NT2/D1 (cell line): ENCODE measurements at regions not wholly inside any gene's neighbourhood (a gene's known extent, or its start where the extent isn't known, plus 50 kb on each side); places are given as distances from the start of the nearest gene placed in this dataset.
"Not testable (repeated sequence)": the region's sequence is repeated elsewhere in the genome, so short reads cannot be mapped to it uniquely, and the experiment has no call there.

Source experiments
- DNase-seq: peaks from one replicate; pipeline ENCODE4 v3.0.0-alpha.2; 2011; ENCODE audit warnings: low read depth, low spot score
- H3K27me3 ChIP-seq: 2 replicates; pipeline ENCODE4 v1.6.0; 2011; ENCODE audit warnings: mild to moderate bottlenecking; ENCODE audit not compliant: insufficient read length, insufficient read depth
- H3K36me3 ChIP-seq: 2 replicates; pipeline ENCODE4 v1.6.1; 2011; ENCODE audit warnings: mild to moderate bottlenecking, low read length, mixed read lengths; ENCODE audit not compliant: insufficient read depth, insufficient read length
- H3K4me1 ChIP-seq: 2 replicates; pipeline ENCODE4 v1.5.1; 2011; ENCODE audit not compliant: insufficient read depth, insufficient read length
- H3K4me3 ChIP-seq: 2 replicates; pipeline ENCODE4 v1.5.1; 2011; ENCODE audit warnings: low read depth; ENCODE audit not compliant: insufficient read length
- H3K9ac ChIP-seq: 2 replicates; pipeline ENCODE4 v1.6.0; 2011; ENCODE audit warnings: low read depth; ENCODE audit not compliant: insufficient read length
- H3K9me3 ChIP-seq: 2 replicates; pipeline ENCODE4 v1.5.1; 2011; ENCODE audit warnings: mild to moderate bottlenecking, low read length; ENCODE audit not compliant: insufficient read depth
- SUZ12 ChIP-seq: IDR thresholded peaks from 2 replicates; pipeline ENCODE4 v1.6.1; 2011; ENCODE audit not compliant: insufficient read length, insufficient read depth; ENCODE audit errors: extremely low read depth
- YY1 ChIP-seq: IDR thresholded peaks from 2 replicates; pipeline ENCODE4 v1.6.1; 2011; ENCODE audit not compliant: insufficient read length, insufficient read depth
- ZNF274 ChIP-seq: IDR thresholded peaks from 2 replicates; pipeline ENCODE4 v1.6.1; 2011; ENCODE audit warnings: mild to moderate bottlenecking, low read depth, low read length

DNA sequence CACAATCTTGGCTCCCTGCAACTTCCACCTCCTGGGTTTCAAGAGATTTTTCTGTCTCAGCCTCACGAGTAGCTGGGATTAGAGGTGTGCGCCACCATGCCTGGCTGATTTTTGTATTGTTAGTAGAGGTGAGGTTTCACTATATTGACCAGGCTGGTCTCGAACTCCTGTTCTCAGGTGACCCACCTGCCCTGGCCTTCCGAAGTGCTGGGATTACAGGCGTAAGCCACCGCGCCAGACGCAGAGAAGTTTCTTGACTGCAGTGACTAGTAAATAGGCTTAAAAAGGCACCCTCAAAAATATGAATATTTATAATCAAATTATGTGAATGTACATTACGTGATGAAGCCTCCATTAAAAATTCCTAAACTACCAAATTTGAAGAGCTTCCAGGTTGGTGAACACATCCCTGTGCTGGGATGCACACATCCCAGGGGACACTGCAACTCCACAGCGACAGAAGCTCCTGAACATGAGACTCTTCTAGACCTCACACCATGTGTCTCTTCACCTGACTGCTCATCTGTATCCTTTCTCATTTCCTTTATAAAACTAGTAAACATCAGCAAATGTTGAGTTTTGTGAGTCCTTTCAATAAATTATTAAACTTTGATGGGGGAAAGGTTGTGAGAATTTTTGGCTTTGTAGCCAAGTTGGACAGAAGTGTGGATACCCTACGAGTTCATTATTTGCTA is 203.3 kb upstream of the SPOPL start:
- H3K9ac ChIP-seq, result no peak overlapping the region
- no peaks in the 10 kb centered on the region for H3K9me3 ChIP-seq
- DNase-seq, result no peak
- no peaks in the 10 kb centered on the region for H3K36me3 ChIP-seq
- no peaks in the 10 kb centered on the region for H3K4me1 ChIP-seq
- TF ChIP-seq SUZ12, result no peak
- TF ChIP-seq YY1, result no peak
- TF ChIP-seq ZNF274, result no peak
- no peak overlapping the region for H3K4me3 ChIP-seq
- H3K27me3 ChIP-seq, result no peaks in the 10 kb centered on the region

DNA sequence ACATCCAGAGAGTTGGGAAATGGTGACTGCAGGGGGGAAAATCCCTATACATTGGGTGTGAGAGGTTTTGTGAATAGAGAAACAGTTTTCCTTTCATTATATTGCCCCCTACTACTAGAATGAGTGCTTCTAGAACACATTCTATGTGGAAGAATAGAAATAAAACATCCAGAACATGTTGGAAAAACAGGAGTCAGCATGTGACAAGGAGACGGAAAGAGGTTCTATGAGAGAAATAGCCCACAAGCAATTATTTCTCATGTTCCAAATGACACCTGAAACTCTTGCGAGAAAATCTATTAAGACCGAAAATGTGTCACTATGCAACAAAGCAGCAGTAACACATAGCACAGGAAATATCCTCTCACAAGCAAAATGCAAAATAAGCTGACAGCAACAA is 202.7 kb upstream of the SPOPL start:
- TF ChIP-seq YY1, result no peak
- no peak for TF ChIP-seq SUZ12
- TF ChIP-seq ZNF274, result no peak
- Histone ChIP-seq H3K9ac (no peak overlapping the region), H3K36me3 (no peaks in the 10 kb centered on the region), H3K4me3 (no peak overlapping the region), H3K4me1 (no peaks in the 10 kb centered on the region), H3K27me3 (no peaks in the 10 kb centered on the region), H3K9me3 (no peaks in the 10 kb centered on the region)
- DNase-seq, result no peak

DNA sequence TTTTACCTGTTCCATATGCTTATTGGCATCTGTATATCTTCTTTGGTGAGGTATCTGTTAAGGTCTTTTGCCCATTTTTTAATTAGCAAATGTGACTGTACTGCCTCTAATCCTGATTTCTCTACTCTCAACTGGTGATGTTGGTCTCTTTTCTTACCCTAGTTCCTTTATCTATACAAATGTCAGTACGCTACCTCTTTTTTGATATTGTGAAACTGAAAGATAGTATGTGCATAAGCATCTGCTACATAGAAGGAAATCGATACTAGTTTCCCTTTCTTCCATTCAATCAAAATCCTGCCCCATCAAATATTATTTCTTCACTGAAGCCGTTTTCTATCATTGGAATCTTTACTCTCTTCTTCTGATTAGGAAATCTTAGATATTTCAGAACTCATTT is 194.9 kb upstream of the SPOPL start:
- TF ChIP-seq YY1 (no peak), ZNF274 (no peak), SUZ12 (no peak)
- Histone ChIP-seq H3K36me3 (no peaks in the 10 kb centered on the region), H3K9me3 (no peaks in the 10 kb centered on the region), H3K27me3 (no peaks in the 10 kb centered on the region), H3K4me3 (no peak overlapping the region), H3K4me1 (no peaks in the 10 kb centered on the region), H3K9ac (no peak overlapping the region)
- no peak for DNase-seq

DNA sequence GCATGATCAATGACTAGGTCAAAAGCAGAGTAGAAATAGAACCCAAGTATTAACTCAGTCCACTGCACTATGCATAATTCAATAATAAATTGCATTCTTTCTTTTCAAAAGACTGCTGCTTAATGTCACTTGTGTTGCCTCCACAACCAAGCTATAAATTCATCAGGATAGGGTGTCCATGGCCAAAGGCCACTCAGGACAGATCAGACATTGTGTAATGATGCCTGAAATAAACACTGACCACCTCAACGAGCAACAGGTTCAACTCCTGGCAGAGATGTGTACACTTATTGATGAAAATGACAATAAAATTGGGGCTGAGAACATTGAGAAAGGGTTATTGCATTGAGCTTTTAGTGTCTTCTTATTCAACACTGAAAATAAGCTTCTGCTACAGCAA is 194.5 kb upstream of the SPOPL start:
- H3K36me3 ChIP-seq, result no peaks in the 10 kb centered on the region
- H3K27me3 ChIP-seq, result no peaks in the 10 kb centered on the region
- H3K9ac ChIP-seq, result no peak overlapping the region
- no peaks in the 10 kb centered on the region for H3K9me3 ChIP-seq
- DNase-seq, result no peak
- no peak overlapping the region for H3K4me3 ChIP-seq
- H3K4me1 ChIP-seq, result no peaks in the 10 kb centered on the region
- no peak for TF ChIP-seq ZNF274
- no peak for TF ChIP-seq SUZ12
- TF ChIP-seq YY1, result no peak

DNA sequence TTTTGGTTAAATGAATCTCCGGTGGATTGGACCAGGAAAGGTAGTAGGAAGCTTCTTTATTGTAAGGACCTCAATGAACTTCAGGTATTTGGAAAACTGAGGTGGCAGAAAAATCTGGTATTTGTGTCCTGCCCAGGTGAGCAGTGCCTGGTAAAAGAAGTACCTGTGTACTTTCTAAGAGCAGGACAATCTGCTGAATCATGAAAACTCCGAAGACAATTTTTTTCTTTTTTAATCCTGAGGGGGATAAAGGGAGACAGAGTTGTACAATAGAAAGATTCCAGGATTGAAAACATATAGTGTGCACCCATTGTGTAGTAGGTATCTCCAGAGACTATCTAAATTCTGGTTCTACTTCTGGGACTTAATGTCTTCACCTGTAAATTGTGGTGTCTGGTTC is 191.8 kb upstream of the SPOPL start:
- H3K4me3 ChIP-seq, result no peak overlapping the region
- TF ChIP-seq YY1, result no peak
- TF ChIP-seq SUZ12, result no peak
- no peak for TF ChIP-seq ZNF274
- H3K4me1 ChIP-seq, result no peaks in the 10 kb centered on the region
- DNase-seq, result no peak
- H3K9me3 ChIP-seq, result no peaks in the 10 kb centered on the region
- no peaks in the 10 kb centered on the region for H3K36me3 ChIP-seq
- H3K9ac ChIP-seq, result no peak overlapping the region
- H3K27me3 ChIP-seq, result no peaks in the 10 kb centered on the region

DNA sequence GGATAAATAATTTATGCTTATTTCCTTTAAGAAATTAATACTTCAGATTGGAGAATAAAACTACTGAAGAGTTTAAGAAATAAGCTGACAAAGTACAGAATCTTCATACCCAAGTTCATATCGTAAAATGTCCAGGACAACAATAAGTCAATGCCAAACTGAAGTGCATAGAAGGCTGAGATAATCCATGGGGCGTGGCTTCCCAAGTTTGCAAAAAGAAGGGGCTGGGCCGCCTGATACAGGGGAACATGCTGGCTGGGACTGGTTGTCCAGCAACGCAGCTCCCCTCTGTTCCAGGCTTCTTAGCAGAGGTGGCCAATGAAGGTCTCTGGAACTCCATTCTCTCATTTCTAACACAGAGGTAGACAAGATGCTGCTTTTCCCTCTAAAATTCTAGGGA is 189.5 kb upstream of the SPOPL start:
- DNase-seq, result no peak
- Histone ChIP-seq H3K9ac (no peak overlapping the region), H3K9me3 (peaks cover 7% of the 10 kb centered on the region; the same call in 1 of the 2 replicates), H3K4me3 (no peak overlapping the region), H3K36me3 (no peaks in the 10 kb centered on the region), H3K27me3 (no peaks in the 10 kb centered on the region), H3K4me1 (no peaks in the 10 kb centered on the region)
- no peak for TF ChIP-seq ZNF274
- TF ChIP-seq YY1, result no peak
- TF ChIP-seq SUZ12, result no peak

DNA sequence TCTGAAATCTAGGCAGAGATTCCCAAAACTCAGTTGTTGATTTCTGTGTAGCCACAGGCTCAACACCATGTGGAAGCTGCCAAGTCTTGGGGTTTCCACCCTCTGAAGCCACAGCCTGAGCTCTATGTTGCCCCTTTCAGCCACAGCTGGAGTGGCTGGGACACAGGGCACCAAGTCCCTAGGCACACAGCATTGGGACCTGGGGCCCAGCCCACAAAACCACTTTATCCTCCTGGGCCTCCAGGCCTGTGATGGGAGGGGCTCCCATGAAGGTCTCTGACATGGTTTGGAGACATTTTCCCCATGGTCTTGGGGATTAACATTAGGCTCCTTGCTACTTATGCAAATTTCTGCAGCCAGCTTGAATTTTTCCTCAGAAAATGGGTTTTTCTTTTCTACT is 186.0 kb upstream of the SPOPL start:
- H3K36me3 ChIP-seq, H3K27me3 ChIP-seq, H3K4me3 ChIP-seq, H3K9ac ChIP-seq, H3K4me1 ChIP-seq, H3K9me3 ChIP-seq, DNase-seq: not testable (repeated sequence)

DNA sequence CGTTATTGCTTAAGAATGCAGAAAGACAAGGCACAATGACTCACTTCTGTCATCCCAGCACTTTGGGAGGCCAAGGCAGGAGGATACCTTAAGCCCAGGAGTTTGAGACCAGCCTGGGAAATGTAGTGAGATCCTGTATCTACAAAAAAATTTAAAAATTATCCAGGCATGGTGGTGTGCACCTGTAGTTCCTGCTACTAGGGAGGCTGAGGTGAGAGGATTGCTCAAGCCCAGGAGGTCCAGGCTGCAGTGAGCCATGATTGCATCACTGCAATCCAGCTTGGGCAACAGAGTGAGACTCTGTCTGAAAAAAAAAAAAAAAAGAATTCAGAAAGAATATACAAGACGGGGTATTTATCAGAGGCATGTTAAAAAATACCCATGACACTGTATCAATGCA is 182.0 kb upstream of the SPOPL start:
- no peak overlapping the region for H3K4me3 ChIP-seq
- no peaks in the 10 kb centered on the region for H3K27me3 ChIP-seq
- H3K36me3 ChIP-seq, result no peaks in the 10 kb centered on the region
- no peak overlapping the region for H3K9ac ChIP-seq
- TF ChIP-seq YY1, result no peak
- TF ChIP-seq SUZ12, result no peak
- no peak for TF ChIP-seq ZNF274
- DNase-seq, result no peak
- peaks cover 7% of the 10 kb centered on the region; the same call in 1 of the 2 replicates for H3K9me3 ChIP-seq
- no peaks in the 10 kb centered on the region for H3K4me1 ChIP-seq
